Chondrocyte (in vitro differentiated cells): ENCODE measurements at regions not wholly inside any gene's neighbourhood (a gene's known extent, or its start where the extent isn't known, plus 50 kb on each side); places are given as distances from the start of the nearest gene placed in this dataset.
"Not testable (repeated sequence)": the region's sequence is repeated elsewhere in the genome, so short reads cannot be mapped to it uniquely, and the experiment has no call there.

Source experiments
- DNase-seq: peaks from one replicate; pipeline ENCODE4 v3.0.0; 2021; ENCODE audit warnings: mixed read lengths, low spot score
- H3K27ac Mint-ChIP-seq: one replicate; pipeline ENCODE4 v1.8.0; 2021; ENCODE audit warnings: mild to moderate bottlenecking, moderate library complexity, mixed read lengths; ENCODE audit not compliant: unreplicated experiment
- H3K27me3 Mint-ChIP-seq: 2 replicates; pipeline ENCODE4 v1.8.0; 2021; ENCODE audit warnings: low read depth, mixed read lengths
- H3K36me3 Mint-ChIP-seq: 2 replicates; pipeline ENCODE4 v1.8.0; 2021; ENCODE audit warnings: low read depth, mixed read lengths
- H3K4me1 Mint-ChIP-seq: 2 replicates; pipeline ENCODE4 v1.8.0; 2021; ENCODE audit warnings: low read depth, mild to moderate bottlenecking, mixed read lengths
- H3K4me3 Mint-ChIP-seq: one replicate; pipeline ENCODE4 v1.8.0; 2021; ENCODE audit warnings: mild to moderate bottlenecking, moderate library complexity, mixed read lengths; ENCODE audit not compliant: unreplicated experiment
- H3K9me3 Mint-ChIP-seq: 2 replicates; pipeline ENCODE4 v1.8.0; 2021; ENCODE audit warnings: low read depth, mixed read lengths
- TF ChIP-seq, protein P1 (sequence below): fragments of 200-600 bp; sonication (generic); IDR thresholded peaks from 2 replicates; pipeline ENCODE4 v1.5.0; 2021; ENCODE audit warnings: antibody characterized with exemption, mild to moderate bottlenecking, moderate library complexity

DNA sequence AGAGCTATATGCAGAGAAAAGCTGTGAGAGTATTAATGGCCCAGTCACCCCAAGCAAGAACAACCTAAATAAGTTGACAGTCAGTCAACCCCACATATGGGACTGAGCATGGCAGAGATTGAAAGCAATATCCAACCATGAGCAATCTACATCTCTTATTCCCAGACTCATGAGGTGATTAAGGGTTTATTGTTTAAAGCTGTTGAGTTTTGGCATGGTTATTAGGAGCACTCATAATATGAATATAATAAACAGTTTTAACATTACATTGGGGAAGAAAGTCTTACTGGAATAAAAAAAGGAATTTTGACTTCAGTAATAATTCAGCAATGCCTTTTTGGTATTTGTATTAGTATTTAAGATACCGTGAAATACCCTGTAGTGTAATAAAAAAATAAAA, 1627.4 kb downstream of the STIM2 start:
- DNase-seq, result no peak
- Mint-ChIP-seq H3K9me3 (no peaks in the 10 kb centered on the region), H3K36me3 (no peaks in the 10 kb centered on the region), H3K4me1 (no peaks in the 10 kb centered on the region), H3K4me3 (no peak overlapping the region), H3K27me3 (no peaks in the 10 kb centered on the region), H3K27ac (no peak overlapping the region)
- TF ChIP-seq, protein P1, sequence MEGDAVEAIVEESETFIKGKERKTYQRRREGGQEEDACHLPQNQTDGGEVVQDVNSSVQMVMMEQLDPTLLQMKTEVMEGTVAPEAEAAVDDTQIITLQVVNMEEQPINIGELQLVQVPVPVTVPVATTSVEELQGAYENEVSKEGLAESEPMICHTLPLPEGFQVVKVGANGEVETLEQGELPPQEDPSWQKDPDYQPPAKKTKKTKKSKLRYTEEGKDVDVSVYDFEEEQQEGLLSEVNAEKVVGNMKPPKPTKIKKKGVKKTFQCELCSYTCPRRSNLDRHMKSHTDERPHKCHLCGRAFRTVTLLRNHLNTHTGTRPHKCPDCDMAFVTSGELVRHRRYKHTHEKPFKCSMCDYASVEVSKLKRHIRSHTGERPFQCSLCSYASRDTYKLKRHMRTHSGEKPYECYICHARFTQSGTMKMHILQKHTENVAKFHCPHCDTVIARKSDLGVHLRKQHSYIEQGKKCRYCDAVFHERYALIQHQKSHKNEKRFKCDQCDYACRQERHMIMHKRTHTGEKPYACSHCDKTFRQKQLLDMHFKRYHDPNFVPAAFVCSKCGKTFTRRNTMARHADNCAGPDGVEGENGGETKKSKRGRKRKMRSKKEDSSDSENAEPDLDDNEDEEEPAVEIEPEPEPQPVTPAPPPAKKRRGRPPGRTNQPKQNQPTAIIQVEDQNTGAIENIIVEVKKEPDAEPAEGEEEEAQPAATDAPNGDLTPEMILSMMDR, result no peak

DNA sequence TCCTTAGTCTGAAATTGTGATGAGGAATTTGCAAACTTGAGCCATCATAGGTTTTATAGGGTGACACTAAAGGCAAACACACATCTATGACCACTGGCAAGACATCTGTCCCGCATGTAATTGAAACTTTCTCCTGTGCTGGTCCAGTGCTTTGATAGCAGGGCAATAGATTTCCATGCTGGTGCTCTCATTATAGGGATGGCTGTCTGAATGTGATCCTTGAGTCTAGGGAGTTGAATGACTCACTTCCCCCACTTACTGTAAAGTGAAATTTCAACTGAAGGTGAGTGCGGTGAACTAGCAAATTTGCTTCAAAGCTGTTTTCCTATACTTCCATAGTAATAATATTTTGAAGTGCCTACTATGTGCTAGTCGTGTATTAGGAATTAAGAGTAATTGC, 1630.0 kb downstream of the STIM2 start:
- no peak overlapping the region for H3K27ac Mint-ChIP-seq
- TF ChIP-seq, protein P1, result no peak
- peaks cover 10% of the 10 kb centered on the region for H3K9me3 Mint-ChIP-seq
- no peaks in the 10 kb centered on the region for H3K27me3 Mint-ChIP-seq
- no peaks in the 10 kb centered on the region for H3K4me1 Mint-ChIP-seq
- no peak overlapping the region for H3K4me3 Mint-ChIP-seq
- H3K36me3 Mint-ChIP-seq, result no peaks in the 10 kb centered on the region
- no peak for DNase-seq

- Mint-ChIP-seq H3K4me3 (no peak overlapping the region), H3K4me1 (no peaks in the 10 kb centered on the region), H3K36me3 (no peaks in the 10 kb centered on the region), H3K9me3 (no peaks in the 10 kb centered on the region), H3K27me3 (no peaks in the 10 kb centered on the region), H3K27ac (no peak overlapping the region)
- TF ChIP-seq, protein P1, result no peak
- DNase-seq, result no peak
These were observed 1644.4 kb downstream of the STIM2 start for GRCh38 chr4:28505064-28505463.

- TF ChIP-seq, protein P1, result no peak
- Mint-ChIP-seq H3K36me3 (no peaks in the 10 kb centered on the region), H3K4me3 (no peak overlapping the region), H3K4me1 (no peaks in the 10 kb centered on the region), H3K27ac (no peak overlapping the region), H3K27me3 (no peaks in the 10 kb centered on the region), H3K9me3 (no peaks in the 10 kb centered on the region)
- DNase-seq, result no peak
These were observed 1648.0 kb downstream of the STIM2 start for GRCh38 chr4:28508636-28509035.

DNA sequence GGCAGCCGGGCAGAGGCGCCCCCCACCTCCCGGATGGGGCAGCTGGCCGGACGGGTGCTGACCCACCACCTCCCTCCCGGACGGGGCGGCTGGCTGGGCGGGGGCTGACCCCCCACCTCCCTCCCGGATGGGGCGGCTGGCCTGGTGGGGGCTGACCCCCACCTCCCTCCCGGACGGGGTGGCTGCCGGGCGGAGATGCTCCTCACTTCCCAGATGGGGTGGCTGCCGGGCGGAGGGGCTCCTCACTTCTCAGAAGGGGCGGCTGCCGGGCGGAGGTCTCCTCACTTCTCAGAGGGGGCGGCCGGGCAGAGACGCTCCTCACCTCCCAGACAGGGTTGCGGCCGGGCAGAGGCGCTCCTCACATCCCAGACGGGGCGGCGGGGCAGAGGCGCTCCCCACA, 1654.1 kb downstream of the STIM2 start:
- H3K27ac Mint-ChIP-seq, DNase-seq, H3K9me3 Mint-ChIP-seq, H3K27me3 Mint-ChIP-seq, H3K4me3 Mint-ChIP-seq, H3K4me1 Mint-ChIP-seq, H3K36me3 Mint-ChIP-seq: not testable (repeated sequence)

GRCh38 chr4:28518561-28519165, 1658.0 kb downstream of the STIM2 start:
- Mint-ChIP-seq H3K9me3 (no peaks in the 10 kb centered on the region), H3K27me3 (no peaks in the 10 kb centered on the region), H3K27ac (no peak overlapping the region), H3K4me1 (peaks cover 9% of the 10 kb centered on the region), H3K4me3 (no peak overlapping the region), H3K36me3 (no peaks in the 10 kb centered on the region)
- TF ChIP-seq, protein P1, result no peak
- DNase-seq, result no peak
